H9 (cell line): ENCODE measurements at regions not wholly inside any gene's neighbourhood (a gene's known extent, or its start where the extent isn't known, plus 50 kb on each side); places are given as distances from the start of the nearest gene placed in this dataset.

Experiments used
- DNase-seq: peaks from one replicate; pipeline ENCODE4 v3.0.0-alpha.2; 2017
- H2AFZ ChIP-seq: one replicate; pipeline ENCODE4 v1.6.1; 2013; ENCODE audit warnings: mild to moderate bottlenecking, low read length, control low read depth, moderate library complexity
- H2AK5ac ChIP-seq: 2 replicates; pipeline ENCODE4 v1.6.1; 2013; ENCODE audit warnings: low read length, control low read depth, mixed read lengths; ENCODE audit not compliant: insufficient read length
- H2BK120ac ChIP-seq: one replicate; pipeline ENCODE4 v1.6.1; 2013; ENCODE audit warnings: low read depth, mild to moderate bottlenecking, low read length, control low read depth, inconsistent platforms; ENCODE audit not compliant: poor library complexity, severe bottlenecking
- H2BK12ac ChIP-seq: 2 replicates; pipeline ENCODE4 v1.6.1; 2013; ENCODE audit warnings: low read length, control low read depth, mixed read lengths, low read depth; ENCODE audit not compliant: insufficient read length
- H2BK15ac ChIP-seq: 2 replicates; pipeline ENCODE4 v1.6.1; 2013; ENCODE audit warnings: low read depth, low read length, control low read depth
- H2BK20ac ChIP-seq: one replicate; pipeline ENCODE4 v1.6.1; 2013; ENCODE audit warnings: low read depth, mild to moderate bottlenecking, low read length, control low read depth, inconsistent platforms; ENCODE audit not compliant: poor library complexity, severe bottlenecking
- H2BK5ac ChIP-seq: 2 replicates; pipeline ENCODE4 v1.6.1; 2013; ENCODE audit warnings: low read length, control low read depth, mixed read lengths; ENCODE audit not compliant: insufficient read length
- H3K14ac ChIP-seq: 2 replicates; pipeline ENCODE4 v1.6.1; 2013; ENCODE audit warnings: low read length, control low read depth; ENCODE audit not compliant: insufficient read depth
- H3K18ac ChIP-seq: 2 replicates; pipeline ENCODE4 v1.6.1; 2013; ENCODE audit warnings: low read depth, mild to moderate bottlenecking, mixed read lengths, low read length, control low read depth; ENCODE audit not compliant: insufficient read length
- H3K23ac ChIP-seq: 2 replicates; pipeline ENCODE4 v1.6.1; 2013; ENCODE audit warnings: low read length, control low read depth, mixed read lengths, low read depth; ENCODE audit not compliant: insufficient read length
- H3K23me2 ChIP-seq: 2 replicates; pipeline ENCODE4 v1.6.1; 2013; ENCODE audit warnings: low read depth, mild to moderate bottlenecking, mixed read lengths, low read length, control low read depth; ENCODE audit not compliant: insufficient read length, poor library complexity, severe bottlenecking
- H3K27ac ChIP-seq: 2 replicates; pipeline ENCODE4 v1.5.1; 2013; ENCODE audit warnings: low read length, control low read depth, mixed read lengths, low read depth; ENCODE audit not compliant: insufficient read length
- H3K27me3 ChIP-seq: 2 replicates; pipeline ENCODE4 v1.6.1; 2013; ENCODE audit warnings: low read length, control low read depth, inconsistent platforms; ENCODE audit not compliant: insufficient read depth
- H3K4ac ChIP-seq: 2 replicates; pipeline ENCODE4 v1.6.1; 2013; ENCODE audit warnings: low read depth, mild to moderate bottlenecking, control low read depth, inconsistent platforms, low read length, moderate library complexity
- H3K4me1 ChIP-seq: 2 replicates; pipeline ENCODE4 v1.6.1; 2013; ENCODE audit warnings: low read length, control low read depth, inconsistent platforms; ENCODE audit not compliant: insufficient read depth
- H3K4me2 ChIP-seq: 2 replicates; pipeline ENCODE4 v1.6.1; 2013; ENCODE audit warnings: low read length, control low read depth, mixed read lengths; ENCODE audit not compliant: insufficient read length, insufficient read depth
- H3K56ac ChIP-seq: 2 replicates; pipeline ENCODE4 v1.6.1; 2013; ENCODE audit warnings: low read depth, mild to moderate bottlenecking, mixed read lengths, low read length, control low read depth; ENCODE audit not compliant: insufficient read length
- H3K79me1 ChIP-seq: 2 replicates; pipeline ENCODE4 v1.6.1; 2013; ENCODE audit warnings: low read depth, mild to moderate bottlenecking, moderate library complexity, low read length, control low read depth, inconsistent platforms; ENCODE audit not compliant: insufficient read depth, poor library complexity, severe bottlenecking
- H3K79me2 ChIP-seq: 2 replicates; pipeline ENCODE4 v1.6.1; 2013; ENCODE audit warnings: low read length, control low read depth, inconsistent platforms; ENCODE audit not compliant: insufficient read depth
- H3K9ac ChIP-seq: 2 replicates; pipeline ENCODE4 v1.6.1; 2013; ENCODE audit warnings: low read length, control low read depth, mixed read lengths; ENCODE audit not compliant: insufficient read length; ENCODE audit errors: extremely low read depth
- H3K9me3 ChIP-seq: one replicate; pipeline ENCODE4 v1.6.1; 2013; ENCODE audit warnings: low read depth, low read length, inconsistent platforms; ENCODE audit not compliant: control insufficient read depth
- H3T11ph ChIP-seq: one replicate; pipeline ENCODE4 v1.6.1; 2013; ENCODE audit warnings: mild to moderate bottlenecking, low read length, control low read depth, inconsistent platforms
- H4K20me1 ChIP-seq: one replicate; pipeline ENCODE4 v1.6.1; 2013; ENCODE audit not compliant: control insufficient read depth, insufficient read length, insufficient read depth
- H4K5ac ChIP-seq: 2 replicates; pipeline ENCODE4 v1.6.1; 2013; ENCODE audit warnings: low read depth, mild to moderate bottlenecking, mixed read lengths, low read length, control low read depth; ENCODE audit not compliant: insufficient read length
- H4K8ac ChIP-seq: replicated peaks from 2 replicates; pipeline ENCODE4 v1.6.1; 2013; ENCODE audit warnings: low read length, control low read depth, mixed read lengths, low read depth; ENCODE audit not compliant: insufficient read length
- H4K91ac ChIP-seq: 2 replicates; pipeline ENCODE4 v1.6.1; 2013; ENCODE audit warnings: low read depth, mild to moderate bottlenecking, moderate library complexity, mixed read lengths, low read length, control low read depth; ENCODE audit not compliant: insufficient read length
- H3K27ac Mint-ChIP-seq, 3 experiments: 2 replicates in 2 of 3; 3 replicates in 1 of 3; pipeline ENCODE4 v1.8.0; 2020 to 2021; ENCODE audit warnings: mixed read lengths in 3 of 3, mild to moderate bottlenecking in 1 of 3, moderate library complexity in 1 of 3
- H3K27me3 Mint-ChIP-seq: 2 replicates; pipeline ENCODE4 v1.8.0; 2021; ENCODE audit warnings: low read depth, mild to moderate bottlenecking, moderate library complexity, mixed read lengths
- H3K36me3 Mint-ChIP-seq, 3 experiments: 2 replicates in 2 of 3; 3 replicates in 1 of 3; pipeline ENCODE4 v1.8.0; 2020 to 2021; ENCODE audit warnings: low read depth in 3 of 3, mixed read lengths in 3 of 3; ENCODE audit not compliant: insufficient read depth in 1 of 3
- H3K4me1 Mint-ChIP-seq, 2 experiments: 2 replicates each; pipeline ENCODE4 v1.8.0; 2020; ENCODE audit warnings: mixed read lengths in 2 of 2
- H3K4me3 Mint-ChIP-seq, 2 experiments: 2 replicates in 1 of 2; 3 replicates in 1 of 2; pipeline ENCODE4 v1.8.0; 2020 to 2021; ENCODE audit warnings: mild to moderate bottlenecking in 2 of 2, mixed read lengths in 2 of 2, moderate library complexity in 1 of 2
- H3K9me3 Mint-ChIP-seq, 2 experiments: 2 replicates in 1 of 2; 3 replicates in 1 of 2; pipeline ENCODE4 v1.8.0; 2020; ENCODE audit warnings: mild to moderate bottlenecking in 2 of 2, mixed read lengths in 2 of 2, moderate library complexity in 1 of 2
- WGBS: extraction: QIAGEN DNeasy Blood & Tissue Kit; methylation state at CpG from one replicate; pipeline ENCODE4 v1.1.7; 2013; ENCODE audit warnings: missing lambda C conversion rate, low lambda C conversion rate, mixed read lengths; ENCODE audit not compliant: insufficient read length; ENCODE audit errors: extremely low coverage; 5-methylcytosine and 5-hydroxymethylcytosine counted together
- TF ChIP-seq, protein P1 (sequence below): fragments of 200-600 bp; sonication (generic); conservative IDR thresholded peaks from 3 replicates; pipeline ENCODE4 v1.8.0; 2021; ENCODE audit warnings: antibody characterized with exemption, mild to moderate bottlenecking

DNA sequence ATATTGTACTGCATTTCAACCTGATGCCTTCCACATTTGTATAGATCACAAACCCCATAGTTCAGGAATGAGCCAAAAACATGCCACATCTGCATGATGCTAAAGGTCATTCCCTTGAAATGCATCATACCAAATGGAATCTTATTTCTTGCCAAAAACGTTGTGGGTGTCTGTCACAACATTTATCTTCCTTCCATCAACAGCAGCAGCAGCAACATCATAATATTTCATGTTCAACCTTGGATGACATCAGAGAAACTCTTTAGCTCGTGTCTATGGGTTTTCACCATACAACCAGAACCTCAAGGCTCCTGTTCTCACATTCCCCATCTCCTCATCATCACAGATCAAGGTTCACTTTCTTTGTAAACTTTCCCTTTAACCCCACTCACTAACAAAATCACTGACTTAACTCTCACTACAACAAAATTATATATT is 221.3 kb upstream of the CTAGE1 start:
- Mint-ChIP-seq H3K27ac (no peak overlapping the region), H3K36me3 (peaks cover 0 to 3% (median 0%) of the 10 kb centered on the region in 3 experiments; a peak in 1 of 7 replicates), H3K27me3 (no peaks in the 10 kb centered on the region), H3K4me1 (peaks cover 0 to 5% of the 10 kb centered on the region in 2 experiments; a peak in 2 of 4 replicates), H3K4me3 (no peak overlapping the region), H3K9me3 (peaks cover 0 to 4% of the 10 kb centered on the region in 2 experiments; a peak in 4 of 5 replicates)
- Histone ChIP-seq H3T11ph (no peak overlapping the region), H4K91ac (no peak overlapping the region), H2BK12ac (no peak overlapping the region), H3K79me1 (no peaks in the 10 kb centered on the region), H3K4me2 (no peak overlapping the region), H2BK20ac (no peak overlapping the region), H3K23ac (no peak overlapping the region), H2BK120ac (no peak overlapping the region), H3K4me1 (no peaks in the 10 kb centered on the region), H3K4ac (no peak overlapping the region), H3K18ac (no peak overlapping the region), H3K9me3 (no peaks in the 10 kb centered on the region), H3K79me2 (0 out of 2 replicates have a peak, but pooled peaks cover 1% of the 10 kb centered on the region), H2BK5ac (no peak overlapping the region), H3K14ac (no peak overlapping the region), H3K23me2 (peaks cover 2% of the 10 kb centered on the region), H2AFZ (no peak overlapping the region), H4K20me1 (no peaks in the 10 kb centered on the region), H4K5ac (no peak overlapping the region), H3K27ac (no peak overlapping the region), H2AK5ac (no peak overlapping the region), H2BK15ac (no peak overlapping the region), H3K56ac (no peak overlapping the region), H4K8ac (no peak overlapping the region), H3K9ac (no peak overlapping the region), H3K27me3 (no peaks in the 10 kb centered on the region)
- WGBS, result no CpG with 5 or more reads among the region's 2 CpGs
- TF ChIP-seq, protein P1, sequence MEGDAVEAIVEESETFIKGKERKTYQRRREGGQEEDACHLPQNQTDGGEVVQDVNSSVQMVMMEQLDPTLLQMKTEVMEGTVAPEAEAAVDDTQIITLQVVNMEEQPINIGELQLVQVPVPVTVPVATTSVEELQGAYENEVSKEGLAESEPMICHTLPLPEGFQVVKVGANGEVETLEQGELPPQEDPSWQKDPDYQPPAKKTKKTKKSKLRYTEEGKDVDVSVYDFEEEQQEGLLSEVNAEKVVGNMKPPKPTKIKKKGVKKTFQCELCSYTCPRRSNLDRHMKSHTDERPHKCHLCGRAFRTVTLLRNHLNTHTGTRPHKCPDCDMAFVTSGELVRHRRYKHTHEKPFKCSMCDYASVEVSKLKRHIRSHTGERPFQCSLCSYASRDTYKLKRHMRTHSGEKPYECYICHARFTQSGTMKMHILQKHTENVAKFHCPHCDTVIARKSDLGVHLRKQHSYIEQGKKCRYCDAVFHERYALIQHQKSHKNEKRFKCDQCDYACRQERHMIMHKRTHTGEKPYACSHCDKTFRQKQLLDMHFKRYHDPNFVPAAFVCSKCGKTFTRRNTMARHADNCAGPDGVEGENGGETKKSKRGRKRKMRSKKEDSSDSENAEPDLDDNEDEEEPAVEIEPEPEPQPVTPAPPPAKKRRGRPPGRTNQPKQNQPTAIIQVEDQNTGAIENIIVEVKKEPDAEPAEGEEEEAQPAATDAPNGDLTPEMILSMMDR, result no peak
- DNase-seq, result no peak
